B cell (primary cell): ENCODE measurements at regions not wholly inside any gene's neighbourhood (a gene's known extent, or its start where the extent isn't known, plus 50 kb on each side); places are given as distances from the start of the nearest gene placed in this dataset.
"Not testable (repeated sequence)": the region's sequence is repeated elsewhere in the genome, so short reads cannot be mapped to it uniquely, and the experiment has no call there.

ENCODE experiments used
- ATAC-seq: fragments of 200-7000 bp; cut with Tn5 transposase; one replicate; pipeline ENCODE4 v1.10.0; 2021; ENCODE audit warnings: low read depth, mild to moderate bottlenecking, moderate number of reproducible peaks, moderate library complexity
- CTCF ChIA-PET: fragments of 350-600 bp; sonication (Branson Sonifier 250); formaldehyde crosslinking; loops from one replicate; lab custom pipeline; 2021; ENCODE audit warnings: antibody characterized with exemption, inconsistent platforms; lab: Charles Lee
- POLR2A ChIA-PET: fragments of 350-600 bp; sonication (Branson Sonifier 250); formaldehyde crosslinking; loops from one replicate; lab custom pipeline; 2021; ENCODE audit warnings: antibody characterized with exemption; lab: Charles Lee
- DNase-seq: peaks from one replicate; pipeline ENCODE4 v3.0.0; 2013
- H2AFZ ChIP-seq: 2 replicates; pipeline ENCODE4 v1.6.1; 2012; ENCODE audit warnings: mild to moderate bottlenecking, low read depth, low read length; ENCODE audit not compliant: insufficient read depth, poor library complexity, severe bottlenecking
- H3K27ac ChIP-seq, 2 donors: 1 replicate in 1 of 2; 2 replicates in 1 of 2; pipeline ENCODE4 v1.5.1; 2012 to 2013; ENCODE audit warnings: low read length in 2 of 2, mild to moderate bottlenecking in 2 of 2, moderate library complexity in 1 of 2
- H3K27me3 ChIP-seq, 4 experiments: fragments of 200-600 bp in 1 of 4; sonication (generic) in 1 of 4; replicated peaks in 1 of 4; 1 replicate in 2 of 4; 2 replicates in 2 of 4; pipeline versions ENCODE4 v1.6.1 to v1.7.0; 2013 to 2016; ENCODE audit warnings: low read length in 3 of 4, mild to moderate bottlenecking in 2 of 4, mixed read lengths in 1 of 4, moderate library complexity in 1 of 4; ENCODE audit not compliant: insufficient read depth in 4 of 4, control insufficient read depth in 3 of 4; ENCODE audit errors: control extremely low read depth in 1 of 4
- H3K36me3 ChIP-seq, 2 experiments: replicated peaks in 1 of 2; 1 replicate in 1 of 2; 2 replicates in 1 of 2; pipeline versions ENCODE4 v1.6.1 to v1.7.1; 2013; ENCODE audit warnings: low read length in 1 of 2; ENCODE audit not compliant: insufficient read depth in 2 of 2, control insufficient read depth in 1 of 2; ENCODE audit errors: control extremely low read depth in 1 of 2, extremely low read depth in 1 of 2
- H3K4me1 ChIP-seq, 2 donors: fragments of 200-600 bp in 1 of 2; sonication (generic) in 1 of 2; 1 replicate in 1 of 2; 2 replicates in 1 of 2; pipeline versions ENCODE4 v1.5.1 to v1.6.1; 2013 to 2017; ENCODE audit warnings: low read length in 2 of 2; ENCODE audit not compliant: control insufficient read depth in 2 of 2, insufficient read depth in 2 of 2
- H3K4me2 ChIP-seq: replicated peaks from 2 replicates; pipeline ENCODE3; 2012; ENCODE audit warnings: mild to moderate bottlenecking, low read depth, low read length; ENCODE audit not compliant: poor library complexity, severe bottlenecking
- H3K4me3 ChIP-seq, 5 experiments: fragments of 200-600 bp in 1 of 5; sonication (generic) in 1 of 5; 1 replicate in 3 of 5; 2 replicates in 2 of 5; pipeline versions ENCODE4 v1.5.1 to v1.7.0; 2011 to 2016; ENCODE audit warnings: low read length in 4 of 5, mild to moderate bottlenecking in 4 of 5, low read depth in 2 of 5, control low read depth in 1 of 5, moderate library complexity in 1 of 5; ENCODE audit not compliant: insufficient read depth in 1 of 5; ENCODE audit errors: control extremely low read depth in 1 of 5, extremely low read depth in 1 of 5
- H3K79me2 ChIP-seq: fragments of 200-600 bp; sonication (generic); one replicate; pipeline ENCODE4 v1.6.0; 2016; ENCODE audit warnings: low read length; ENCODE audit not compliant: control insufficient read depth, insufficient read depth
- H3K9ac ChIP-seq: fragments of 200-600 bp; sonication (generic); 2 replicates; pipeline ENCODE4 v1.6.1; 2017; ENCODE audit warnings: mild to moderate bottlenecking, low read length, moderate library complexity
- H3K9me3 ChIP-seq, 3 donors: one replicate each; pipeline versions ENCODE4 v1.6.1 to v1.7.1; 2013; ENCODE audit warnings: low read length in 2 of 3; ENCODE audit not compliant: control insufficient read depth in 2 of 3, insufficient read depth in 1 of 3; ENCODE audit errors: control extremely low read depth in 1 of 3
- H4K20me1 ChIP-seq: 2 replicates; pipeline ENCODE4 v1.6.0; 2012; ENCODE audit warnings: mild to moderate bottlenecking, low read length; ENCODE audit not compliant: insufficient read depth, control insufficient read depth, poor library complexity, severe bottlenecking
- H3K27ac Mint-ChIP-seq: one replicate; pipeline ENCODE4 v1.8.0; 2021; ENCODE audit warnings: mixed read lengths
- H3K27me3 Mint-ChIP-seq: one replicate; pipeline ENCODE4 v1.8.0; 2021; ENCODE audit warnings: mixed read lengths
- H3K4me1 Mint-ChIP-seq: one replicate; pipeline ENCODE4 v1.8.0; 2021; ENCODE audit warnings: mixed read lengths
- H3K4me3 Mint-ChIP-seq: one replicate; pipeline ENCODE4 v1.8.0; 2021; ENCODE audit warnings: mixed read lengths
- H3K9me3 Mint-ChIP-seq: one replicate; pipeline ENCODE4 v1.8.0; 2022; ENCODE audit warnings: mixed read lengths; ENCODE audit not compliant: insufficient read depth
- CTCF ChIP-seq: fragments of 200-600 bp; IDR thresholded peaks from one replicate; pipeline ENCODE4 v1.8.0; 2022; ENCODE audit warnings: antibody characterized with exemption, mild to moderate bottlenecking
- EZH2 ChIP-seq: IDR thresholded peaks from 2 replicates; pipeline ENCODE4 v1.6.1; 2012; ENCODE audit warnings: borderline replicate concordance, low read depth, mild to moderate bottlenecking, moderate library complexity, low read length; ENCODE audit not compliant: insufficient read depth, poor library complexity, severe bottlenecking
- WGBS: methylation state at CpG from one replicate; pipeline ENCODE4 v1.1.5; 2013; ENCODE audit warnings: missing lambda C conversion rate; ENCODE audit not compliant: insufficient coverage; 5-methylcytosine and 5-hydroxymethylcytosine counted together
- intact Hi-C: fragments of 100-400 bp; cut with micrococcal nuclease; formaldehyde crosslinking; loops from one replicate; pipeline ENCODE4 v1.10.0; 2022

GRCh38 chr2:210366675-210367080 lies 51.7 kb upstream of the MYL1 start:
- no peaks in the 10 kb centered on the region for H4K20me1 ChIP-seq
- H3K27ac Mint-ChIP-seq = no peak overlapping the region
- H3K27ac ChIP-seq = no peak overlapping the region
- no peaks in the 10 kb centered on the region for H3K79me2 ChIP-seq
- no peaks in the 10 kb centered on the region for H3K4me1 Mint-ChIP-seq
- H3K4me3 Mint-ChIP-seq = no peak overlapping the region
- no peaks in the 10 kb centered on the region for H3K4me1 ChIP-seq
- no peaks in the 10 kb centered on the region for H3K9me3 ChIP-seq
- H3K27me3 ChIP-seq = no peaks in the 10 kb centered on the region
- DNase-seq (no peak), ATAC-seq (no peak)
- H3K9me3 Mint-ChIP-seq = no peaks in the 10 kb centered on the region
- CTCF ChIA-PET = no interaction called here
- no peaks in the 10 kb centered on the region for H3K27me3 Mint-ChIP-seq
- no peak overlapping the region for H3K9ac ChIP-seq
- no peak overlapping the region for H2AFZ ChIP-seq
- WGBS = 67% methylated on average over 1 of the region's 2 CpGs
- no peaks in the 10 kb centered on the region for H3K36me3 ChIP-seq
- intact Hi-C loops = no loop called here
- POLR2A ChIA-PET = no interaction called here
- no peak overlapping the region for H3K4me3 ChIP-seq
- no peak for TF ChIP-seq EZH2
- no peak for TF ChIP-seq CTCF
- no peak overlapping the region for H3K4me2 ChIP-seq

GRCh38 chr2:210365475-210365874 lies 50.5 kb upstream of the MYL1 start:
- H3K79me2 ChIP-seq, H3K9ac ChIP-seq, H3K36me3 ChIP-seq, H4K20me1 ChIP-seq, H3K27ac ChIP-seq, H2AFZ ChIP-seq, H3K4me3 ChIP-seq, H3K4me1 Mint-ChIP-seq, H3K9me3 Mint-ChIP-seq, H3K4me2 ChIP-seq, DNase-seq, H3K27ac Mint-ChIP-seq, intact Hi-C loops, H3K27me3 ChIP-seq, CTCF ChIA-PET, H3K4me1 ChIP-seq, POLR2A ChIA-PET, H3K9me3 ChIP-seq, H3K4me3 Mint-ChIP-seq, ATAC-seq, H3K27me3 Mint-ChIP-seq: not testable (repeated sequence)
- 89% methylated on average over 1 of the region's 3 CpGs for WGBS
